ENCODE measurements at regions not wholly inside any gene's neighbourhood (a gene's known extent, or its start where the extent isn't known, plus 50 kb on each side); places are given as distances from the start of the nearest gene placed in this dataset.

- TF ChIP-seq EP300 (IDR thresholded peaks at IDR 0.05) (no peak), CTCF (IDR thresholded peaks at IDR 0.05) (no peak)
Measured at GRCh38 chr6:121607721-121608120, 172.3 kb downstream of the GJA1 start.
